ENCODE measurements at regions not wholly inside any gene's neighbourhood (a gene's known extent, or its start where the extent isn't known, plus 50 kb on each side); places are given as distances from the start of the nearest gene placed in this dataset.

DNA sequence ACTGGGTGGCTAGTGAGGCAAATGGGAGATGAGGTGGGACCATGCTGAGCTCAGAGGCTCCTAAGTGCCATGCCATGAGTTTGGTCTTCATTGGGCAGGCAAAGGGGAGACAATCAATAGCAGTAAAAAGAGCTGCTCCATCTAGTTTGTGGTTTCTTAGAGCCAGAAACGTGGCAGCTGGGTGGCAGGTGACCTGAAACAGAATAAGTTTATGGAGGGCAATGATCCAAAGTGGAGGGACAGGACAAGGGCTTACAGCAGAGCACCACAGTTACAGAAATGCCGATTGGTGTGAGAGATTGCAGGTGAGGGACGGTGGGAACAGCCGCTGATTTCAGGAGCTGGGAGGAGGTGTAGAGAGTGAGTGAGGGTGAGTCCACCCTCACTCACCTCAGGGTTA, 237.0 kb downstream of the LPIN1 start:
- no peak overlapping the region for H3K4me3 ChIP-seq (ENCODE audit: low read depth, low read length)
- no peak for DNase-seq (ENCODE audit: low read depth)
- TF ChIP-seq, protein P1, sequence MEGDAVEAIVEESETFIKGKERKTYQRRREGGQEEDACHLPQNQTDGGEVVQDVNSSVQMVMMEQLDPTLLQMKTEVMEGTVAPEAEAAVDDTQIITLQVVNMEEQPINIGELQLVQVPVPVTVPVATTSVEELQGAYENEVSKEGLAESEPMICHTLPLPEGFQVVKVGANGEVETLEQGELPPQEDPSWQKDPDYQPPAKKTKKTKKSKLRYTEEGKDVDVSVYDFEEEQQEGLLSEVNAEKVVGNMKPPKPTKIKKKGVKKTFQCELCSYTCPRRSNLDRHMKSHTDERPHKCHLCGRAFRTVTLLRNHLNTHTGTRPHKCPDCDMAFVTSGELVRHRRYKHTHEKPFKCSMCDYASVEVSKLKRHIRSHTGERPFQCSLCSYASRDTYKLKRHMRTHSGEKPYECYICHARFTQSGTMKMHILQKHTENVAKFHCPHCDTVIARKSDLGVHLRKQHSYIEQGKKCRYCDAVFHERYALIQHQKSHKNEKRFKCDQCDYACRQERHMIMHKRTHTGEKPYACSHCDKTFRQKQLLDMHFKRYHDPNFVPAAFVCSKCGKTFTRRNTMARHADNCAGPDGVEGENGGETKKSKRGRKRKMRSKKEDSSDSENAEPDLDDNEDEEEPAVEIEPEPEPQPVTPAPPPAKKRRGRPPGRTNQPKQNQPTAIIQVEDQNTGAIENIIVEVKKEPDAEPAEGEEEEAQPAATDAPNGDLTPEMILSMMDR (conservative IDR thresholded peaks at IDR 0.05; ENCODE audit: low read depth, low read length), result no peak

DNA sequence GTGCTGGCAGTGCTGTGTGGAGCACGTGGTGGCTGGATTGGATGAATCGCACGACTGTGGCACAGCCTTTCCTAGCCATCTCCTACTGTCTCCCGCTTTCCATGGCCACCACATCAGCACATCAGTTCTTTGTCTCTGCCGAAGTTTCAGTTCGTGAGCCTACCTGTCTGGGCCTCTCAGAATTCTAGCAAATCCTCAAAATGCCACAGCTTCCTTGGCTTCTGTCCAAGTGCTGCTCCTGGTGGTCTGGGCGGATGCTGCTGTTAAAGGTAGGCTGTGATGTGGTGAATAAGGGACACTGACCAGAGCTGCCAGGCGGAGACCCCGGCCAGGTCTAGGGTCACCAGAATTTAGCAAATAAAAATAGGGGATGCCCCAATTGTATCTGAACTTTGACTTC, 237.4 kb downstream of the LPIN1 start:
- DNase-seq (ENCODE audit: low read depth), result no peak
- TF ChIP-seq, protein P1 (conservative IDR thresholded peaks at IDR 0.05; ENCODE audit: low read depth, low read length), result no peak
- no peak overlapping the region for H3K4me3 ChIP-seq (ENCODE audit: low read depth, low read length)

DNA sequence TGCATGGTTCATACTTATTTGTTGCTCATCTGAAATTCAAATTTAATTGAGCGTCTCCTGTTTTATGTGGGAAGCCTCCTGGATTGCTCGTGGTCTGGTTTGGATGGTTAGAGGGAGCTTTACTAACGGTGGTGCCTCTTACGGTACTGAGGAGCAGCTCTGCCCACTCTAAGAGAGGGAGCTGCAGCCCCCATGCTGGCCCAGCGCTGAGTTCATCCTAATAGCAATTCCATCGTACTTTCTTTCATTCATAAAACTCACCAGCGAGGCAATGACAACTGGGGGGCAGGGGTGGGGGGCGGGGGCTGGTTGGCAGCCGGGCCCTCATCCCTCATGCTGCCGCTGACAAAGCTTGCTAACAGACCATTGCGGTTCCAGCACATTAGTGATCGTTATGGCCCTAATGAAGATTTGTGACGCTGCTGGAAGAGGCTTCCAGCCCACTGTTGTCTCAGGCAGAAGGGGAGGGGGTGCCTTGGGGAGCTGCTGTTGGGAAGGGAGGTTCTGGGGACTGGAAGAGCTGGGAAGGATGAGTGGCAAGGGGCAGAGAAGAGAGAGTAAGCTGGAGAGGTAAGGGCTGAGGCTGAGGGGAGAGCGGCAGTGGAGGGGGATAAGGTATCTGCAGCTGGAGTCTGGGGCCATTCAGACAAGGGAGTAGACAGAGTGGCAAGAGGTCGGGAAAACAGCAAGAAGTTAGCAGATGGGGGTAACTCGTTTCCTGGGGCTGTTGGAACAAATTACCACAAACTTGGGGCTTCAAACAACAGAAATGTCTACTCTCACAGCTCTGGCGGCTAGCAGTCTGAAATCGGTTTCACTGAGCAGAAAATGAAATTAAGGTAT, 238.1 kb downstream of the LPIN1 start:
- no peak overlapping the region for H3K4me3 ChIP-seq (ENCODE audit: low read depth, low read length)
- TF ChIP-seq, protein P1 (conservative IDR thresholded peaks at IDR 0.05; ENCODE audit: low read depth, low read length), result no peak
- no peak for DNase-seq (ENCODE audit: low read depth)

DNA sequence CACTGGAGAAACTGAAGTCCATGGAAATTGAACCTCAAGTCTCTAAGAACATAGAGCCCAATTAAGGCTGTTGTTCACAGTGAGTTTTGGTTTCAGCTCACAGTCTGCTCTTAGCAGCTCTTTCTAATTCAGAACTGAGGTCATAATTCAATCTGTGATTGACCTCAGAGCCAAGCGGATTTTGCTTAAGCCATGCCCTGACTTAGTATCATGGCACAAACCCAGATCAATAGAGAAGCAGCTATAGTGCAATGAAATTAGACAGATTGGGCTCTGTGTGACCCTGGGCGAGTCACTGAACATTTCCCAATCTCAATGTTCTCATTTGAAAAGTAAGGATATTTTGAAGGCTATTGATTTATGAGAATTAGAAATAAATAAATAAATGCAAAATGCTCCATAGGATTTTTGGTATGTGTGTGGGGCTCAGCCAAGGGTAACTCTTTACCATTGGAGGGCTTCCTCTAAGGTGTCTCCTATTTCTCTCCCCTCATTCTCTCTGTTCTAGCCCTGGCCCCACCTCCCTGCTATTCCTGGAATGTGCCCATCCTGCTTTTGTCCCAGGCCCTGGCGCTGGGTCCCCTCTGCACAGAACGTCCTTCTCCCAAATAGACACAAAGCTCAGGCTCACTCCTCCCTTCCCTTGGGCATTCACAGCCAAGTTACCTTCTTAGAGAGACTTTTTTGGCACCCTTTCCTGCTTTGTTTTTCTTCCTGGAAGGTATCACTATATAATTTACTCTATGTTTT, 239.6 kb downstream of the LPIN1 start:
- no peak overlapping the region for H3K4me3 ChIP-seq (ENCODE audit: low read depth, low read length)
- no peak for DNase-seq (ENCODE audit: low read depth)
- TF ChIP-seq, protein P1 (conservative IDR thresholded peaks at IDR 0.05; ENCODE audit: low read depth, low read length), result no peak

DNA sequence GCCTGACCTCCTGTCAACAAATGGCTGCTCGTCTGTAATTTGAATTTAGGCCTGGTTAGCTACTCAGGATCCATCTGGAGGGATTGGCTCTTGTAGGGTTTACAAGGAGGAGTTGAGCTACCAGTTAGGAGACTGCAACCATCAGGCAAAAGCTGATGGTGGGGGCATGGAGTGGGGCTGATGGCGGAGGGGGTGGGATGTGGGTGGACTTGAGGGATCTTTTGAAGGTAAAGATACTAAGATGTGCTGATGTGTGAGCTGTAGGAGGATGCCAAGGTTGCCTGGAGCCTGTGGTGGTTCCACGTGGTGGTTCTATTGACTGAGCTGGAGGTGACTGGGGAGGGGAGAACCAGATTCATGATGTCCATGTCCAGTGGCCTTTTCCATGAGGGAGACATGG, 240.7 kb downstream of the LPIN1 start:
- H3K4me3 ChIP-seq (ENCODE audit: low read depth, low read length), result no peak overlapping the region
- TF ChIP-seq, protein P1 (conservative IDR thresholded peaks at IDR 0.05; ENCODE audit: low read depth, low read length), result no peak
- DNase-seq (ENCODE audit: low read depth), result no peak

DNA sequence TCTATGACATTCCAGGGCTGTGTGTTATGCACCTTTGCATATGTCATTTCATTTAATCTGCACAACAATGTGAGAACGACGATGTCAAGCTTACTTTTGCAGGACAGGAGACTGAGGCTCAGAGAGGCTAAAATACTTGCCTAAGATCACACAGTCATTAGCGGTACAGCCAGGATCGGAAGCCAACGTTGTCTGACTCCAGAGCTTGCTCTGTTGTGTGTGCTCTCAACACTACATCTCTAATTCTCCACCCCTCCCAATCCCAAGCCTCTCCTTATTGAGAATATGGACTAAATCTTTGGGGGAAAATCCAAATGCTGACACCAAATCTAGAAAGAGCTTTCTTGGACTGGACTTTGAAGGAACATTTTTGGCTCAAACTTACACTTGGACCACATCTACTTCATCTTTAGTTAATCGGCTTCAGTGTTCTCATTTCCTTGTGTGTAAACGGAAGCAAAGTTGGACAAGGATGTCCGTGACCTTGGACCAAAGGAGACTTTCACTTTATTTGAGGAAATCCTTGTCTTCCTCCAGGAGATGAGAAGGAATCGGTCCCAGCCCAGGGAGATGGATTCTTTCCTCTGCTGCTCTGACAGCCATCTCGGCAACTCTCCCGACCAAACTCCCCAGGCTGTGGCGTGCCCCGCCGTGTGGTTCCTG, 242.4 kb downstream of the LPIN1 start:
- no peak overlapping the region for H3K4me3 ChIP-seq (ENCODE audit: low read depth, low read length)
- TF ChIP-seq, protein P1 (conservative IDR thresholded peaks at IDR 0.05; ENCODE audit: low read depth, low read length), result no peak
- DNase-seq (ENCODE audit: low read depth), result no peak

Measured in choroid plexus epithelial cell (primary cell).